ENCODE measurements at regions not wholly inside any gene's neighbourhood (a gene's known extent, or its start where the extent isn't known, plus 50 kb on each side); places are given as distances from the start of the nearest gene placed in this dataset.

DNA sequence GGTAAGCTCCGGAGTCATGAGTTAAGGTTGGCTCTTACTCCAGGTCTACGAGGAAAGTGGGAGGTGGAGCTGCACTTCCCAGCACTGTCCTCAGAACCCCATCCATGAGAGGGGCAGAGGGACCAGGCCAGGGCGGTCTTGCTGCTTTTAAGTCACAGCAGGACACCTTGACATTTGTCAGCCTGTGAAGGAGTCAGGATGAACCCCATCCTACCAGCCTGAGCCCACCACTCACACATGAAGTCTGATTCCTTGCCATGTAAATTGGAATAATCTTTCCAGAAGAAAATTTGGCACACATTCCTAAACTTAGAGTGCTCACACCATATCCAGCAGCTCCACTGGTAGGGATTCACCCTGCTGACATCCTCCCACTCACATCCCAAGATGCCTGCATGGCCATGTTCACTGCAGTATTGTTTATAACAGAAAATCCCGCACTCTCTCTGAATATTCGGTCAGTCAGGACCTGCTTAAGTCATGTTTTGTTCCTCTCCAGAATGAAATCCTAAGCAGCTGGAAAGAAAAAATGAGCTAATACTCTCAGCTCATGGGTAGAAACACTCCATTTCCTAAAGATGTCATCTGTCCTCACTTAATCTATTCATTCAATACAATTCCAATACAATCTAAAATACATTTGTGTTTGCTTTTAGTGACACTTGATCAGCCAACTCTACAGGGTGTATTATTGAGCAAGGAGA lies 79.3 kb upstream of the COL5A1 start:
- TF ChIP-seq POLR2A (IDR thresholded peaks at IDR 0.05) (no peak), EP300 (IDR thresholded peaks at IDR 0.05) (no peak)
- TF ChIP-seq, protein P1, sequence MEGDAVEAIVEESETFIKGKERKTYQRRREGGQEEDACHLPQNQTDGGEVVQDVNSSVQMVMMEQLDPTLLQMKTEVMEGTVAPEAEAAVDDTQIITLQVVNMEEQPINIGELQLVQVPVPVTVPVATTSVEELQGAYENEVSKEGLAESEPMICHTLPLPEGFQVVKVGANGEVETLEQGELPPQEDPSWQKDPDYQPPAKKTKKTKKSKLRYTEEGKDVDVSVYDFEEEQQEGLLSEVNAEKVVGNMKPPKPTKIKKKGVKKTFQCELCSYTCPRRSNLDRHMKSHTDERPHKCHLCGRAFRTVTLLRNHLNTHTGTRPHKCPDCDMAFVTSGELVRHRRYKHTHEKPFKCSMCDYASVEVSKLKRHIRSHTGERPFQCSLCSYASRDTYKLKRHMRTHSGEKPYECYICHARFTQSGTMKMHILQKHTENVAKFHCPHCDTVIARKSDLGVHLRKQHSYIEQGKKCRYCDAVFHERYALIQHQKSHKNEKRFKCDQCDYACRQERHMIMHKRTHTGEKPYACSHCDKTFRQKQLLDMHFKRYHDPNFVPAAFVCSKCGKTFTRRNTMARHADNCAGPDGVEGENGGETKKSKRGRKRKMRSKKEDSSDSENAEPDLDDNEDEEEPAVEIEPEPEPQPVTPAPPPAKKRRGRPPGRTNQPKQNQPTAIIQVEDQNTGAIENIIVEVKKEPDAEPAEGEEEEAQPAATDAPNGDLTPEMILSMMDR (IDR thresholded peaks at IDR 0.05) = no peak
- Histone ChIP-seq H3K9me3 (peaks cover 0 to 24% (median 0%) of the 10 kb centered on the region in 4 donors), H3K4me1 (no peaks in the 10 kb centered on the region), H3K4me3 (no peak overlapping the region), H3K27ac (no peak overlapping the region), H3K36me3 (no peaks in the 10 kb centered on the region), H3K27me3 (no peaks in the 10 kb centered on the region)
- no peak for DNase-seq (ENCODE audit: low spot score in 2 of 2)
- WGBS, 2 donors = 76 to 84% methylated on average over 5 of the region's 5 CpGs

DNA sequence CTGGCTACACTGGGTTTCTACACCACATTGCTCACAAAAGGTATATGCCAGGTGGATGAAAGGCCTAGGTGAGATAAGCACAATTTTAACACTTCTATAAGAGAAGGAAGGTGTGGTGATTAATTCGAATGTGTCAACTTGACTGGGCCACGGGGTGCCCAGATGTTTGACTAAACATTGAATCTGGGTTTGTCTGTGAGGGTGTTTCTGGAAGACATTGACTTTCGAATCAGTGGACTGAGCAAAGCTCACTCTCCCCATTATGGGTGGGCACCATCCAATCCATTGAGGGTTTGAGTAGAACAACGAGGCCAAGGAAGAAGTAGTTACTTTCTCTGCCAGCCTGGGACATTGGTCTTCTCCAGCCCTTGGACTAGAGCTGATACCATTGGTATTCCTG lies 78.2 kb upstream of the COL5A1 start:
- peaks cover 0 to 24% (median 0%) of the 10 kb centered on the region in 4 donors for H3K9me3 ChIP-seq
- no peaks in the 10 kb centered on the region for H3K27me3 ChIP-seq
- DNase-seq (ENCODE audit: low spot score in 2 of 2) = no peak
- H3K4me1 ChIP-seq = no peaks in the 10 kb centered on the region
- H3K36me3 ChIP-seq = no peaks in the 10 kb centered on the region
- no peak overlapping the region for H3K4me3 ChIP-seq
- 86 to 94% methylated on average over 4 of the region's 4 CpGs for WGBS, 2 donors
- H3K27ac ChIP-seq = no peak overlapping the region
- TF ChIP-seq, protein P1 (IDR thresholded peaks at IDR 0.05) = no peak
- TF ChIP-seq POLR2A (IDR thresholded peaks at IDR 0.05) (no peak), EP300 (IDR thresholded peaks at IDR 0.05) (no peak)

DNA sequence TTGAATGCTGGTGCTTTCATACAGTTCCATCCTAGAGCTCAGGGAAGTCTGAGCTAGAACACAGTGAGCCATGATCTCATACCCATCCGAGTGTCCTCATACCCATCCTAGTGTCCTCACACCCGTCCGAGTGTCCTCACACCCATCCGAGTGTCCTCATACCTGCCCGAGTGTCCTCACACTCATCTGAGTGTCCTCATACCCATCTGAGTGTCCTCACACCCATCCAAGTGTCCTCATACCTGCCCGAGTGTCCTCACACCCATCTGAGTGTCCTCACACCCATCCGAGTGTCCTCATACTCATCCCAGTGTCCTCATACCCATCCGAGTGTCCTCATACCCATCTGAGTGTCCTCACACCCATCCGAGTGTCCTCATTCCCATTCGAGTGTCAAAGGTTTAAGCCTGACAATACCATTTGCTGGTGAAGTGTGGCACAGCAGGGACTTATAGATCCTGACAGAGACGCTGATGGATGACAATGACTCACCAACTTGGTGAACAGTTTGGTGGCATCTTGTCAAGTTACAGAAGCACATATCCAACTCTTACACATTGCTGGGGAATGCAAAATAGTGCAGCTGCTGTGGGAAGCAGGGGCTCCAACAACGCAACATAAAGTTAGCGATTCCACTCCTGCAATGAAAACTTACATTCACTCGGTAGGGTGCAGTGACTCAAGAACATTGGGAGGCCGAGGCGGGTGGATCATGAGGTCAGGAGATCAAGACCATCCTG lies 77.0 kb upstream of the COL5A1 start:
- Histone ChIP-seq H3K36me3 (no peaks in the 10 kb centered on the region), H3K27me3 (no peaks in the 10 kb centered on the region), H3K9me3 (peaks cover 0 to 24% (median 0%) of the 10 kb centered on the region in 4 donors), H3K4me1 (peaks cover 0 to 4% (median 0%) of the 10 kb centered on the region in 4 donors), H3K4me3 (no peak overlapping the region), H3K27ac (no peak overlapping the region)
- 89 to 91% methylated on average over 16 of the region's 16 CpGs for WGBS, 2 donors
- no peak for DNase-seq (ENCODE audit: low spot score in 2 of 2)
- TF ChIP-seq EP300 (IDR thresholded peaks at IDR 0.05) (no peak), POLR2A (IDR thresholded peaks at IDR 0.05) (no peak)
- TF ChIP-seq, protein P1 (IDR thresholded peaks at IDR 0.05) = no peak

DNA sequence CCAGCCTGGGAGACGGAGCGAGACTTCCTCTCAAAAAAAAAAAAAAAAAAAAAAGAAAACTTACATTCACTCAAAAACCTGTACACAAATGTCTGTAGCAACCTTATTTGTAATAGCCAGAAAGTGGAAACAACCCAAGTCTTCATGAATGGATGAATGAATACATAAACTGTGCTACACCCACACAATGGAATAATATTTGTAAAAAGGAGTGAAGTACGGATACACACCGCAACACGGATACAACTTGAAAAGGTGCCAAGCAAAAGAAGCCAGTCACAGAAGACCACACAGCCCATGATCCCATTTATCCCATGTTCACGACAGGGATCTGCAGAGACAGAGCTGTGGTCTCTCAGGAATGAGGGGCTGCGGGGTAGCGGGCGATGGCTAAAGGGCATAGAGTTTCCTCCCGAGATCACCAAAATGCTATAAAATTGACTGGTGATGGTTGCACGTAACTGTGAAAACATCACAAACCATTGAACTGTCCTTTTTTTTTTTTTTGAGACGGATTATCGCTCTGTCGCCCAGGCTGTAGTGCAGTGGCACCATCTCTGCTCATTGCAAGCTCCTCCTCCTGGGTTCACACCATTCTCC lies 76.2 kb upstream of the COL5A1 start:
- DNase-seq (ENCODE audit: low spot score in 2 of 2) = no peak
- H3K36me3 ChIP-seq = no peaks in the 10 kb centered on the region
- peaks cover 0 to 24% (median 0%) of the 10 kb centered on the region in 4 donors for H3K9me3 ChIP-seq
- H3K27me3 ChIP-seq = no peaks in the 10 kb centered on the region
- H3K4me1 ChIP-seq = peaks cover 0 to 10% (median 0%) of the 10 kb centered on the region in 4 donors
- TF ChIP-seq EP300 (IDR thresholded peaks at IDR 0.05) (no peak), POLR2A (IDR thresholded peaks at IDR 0.05) (no peak)
- TF ChIP-seq, protein P1 (IDR thresholded peaks at IDR 0.05) = no peak
- H3K4me3 ChIP-seq = no peak overlapping the region
- no peak overlapping the region for H3K27ac ChIP-seq
- 83% methylated on average over 14 of the region's 14 CpGs for WGBS, 2 donors
